Liver (tissue), 8 donors: ENCODE measurements at regions not wholly inside any gene's neighbourhood (a gene's known extent, or its start where the extent isn't known, plus 50 kb on each side); places are given as distances from the start of the nearest gene placed in this dataset.
A peak's percentile ranks its signal among the peaks of the same experiment; 100 is the strongest.

ENCODE experiments used
- DNase-seq: peaks from one replicate; pipeline ENCODE4 v3.0.0-alpha.2; 2017; ENCODE audit warnings: low spot score
- H3K27ac ChIP-seq, 2 donors: one replicate each; pipeline ENCODE4 v1.7.0; 2013; ENCODE audit warnings: inconsistent platforms in 2 of 2, low read length in 2 of 2, control low read depth in 1 of 2, low read depth in 1 of 2, mild to moderate bottlenecking in 1 of 2
- H3K27me3 ChIP-seq, 4 donors: one replicate each; pipeline versions ENCODE4 v1.6.1 to v1.7.0; 2013; ENCODE audit warnings: low read length in 3 of 4, inconsistent platforms in 1 of 4, mild to moderate bottlenecking in 1 of 4, moderate library complexity in 1 of 4; ENCODE audit not compliant: control insufficient read depth in 4 of 4, insufficient read depth in 4 of 4
- H3K36me3 ChIP-seq, 4 donors: one replicate each; pipeline versions ENCODE4 v1.6.1 to v1.7.0; 2013; ENCODE audit warnings: low read length in 3 of 4, mild to moderate bottlenecking in 3 of 4, low read depth in 1 of 4, moderate library complexity in 1 of 4; ENCODE audit not compliant: control insufficient read depth in 4 of 4, insufficient read depth in 3 of 4
- H3K4me1 ChIP-seq, 4 donors: one replicate each; pipeline versions ENCODE4 v1.6.1 to v1.7.0; 2013; ENCODE audit warnings: low read length in 3 of 4, mild to moderate bottlenecking in 3 of 4, moderate library complexity in 1 of 4; ENCODE audit not compliant: control insufficient read depth in 4 of 4, insufficient read depth in 4 of 4
- H3K4me3 ChIP-seq, 3 donors: one replicate each; pipeline versions ENCODE4 v1.6.1 to v1.7.0; 2013; ENCODE audit warnings: low read length in 3 of 3, control low read depth in 1 of 3, low read depth in 1 of 3, mild to moderate bottlenecking in 1 of 3
- H3K9ac ChIP-seq, 2 donors: one replicate each; pipeline ENCODE4 v1.7.0; 2013; ENCODE audit warnings: low read length in 2 of 2, mild to moderate bottlenecking in 2 of 2, moderate library complexity in 2 of 2, control low read depth in 1 of 2, low read depth in 1 of 2
- H3K9me3 ChIP-seq, 4 donors: one replicate each; pipeline versions ENCODE4 v1.6.1 to v1.7.0; 2013; ENCODE audit warnings: low read length in 3 of 4; ENCODE audit not compliant: control insufficient read depth in 4 of 4
- CTCF ChIP-seq: fragments of 150-350 bp; IDR thresholded peaks from 2 replicates; pipeline ENCODE4 v1.5.1; 2017; ENCODE audit warnings: improper control_type of control experiment, low read depth, low read length; ENCODE audit not compliant: missing input control
- EGR1 ChIP-seq, 2 donors: IDR thresholded peaks; 2 replicates each; pipeline ENCODE4 v1.6.1; 2016 to 2018; ENCODE audit warnings: antibody characterized with exemption in 2 of 2, low read depth in 2 of 2
- FOXA1 ChIP-seq: IDR thresholded peaks from 2 replicates; pipeline ENCODE4 v1.6.1; 2016; ENCODE audit warnings: antibody characterized with exemption
- FOXA2 ChIP-seq: IDR thresholded peaks from 2 replicates; pipeline ENCODE4 v1.6.1; 2016; ENCODE audit warnings: antibody characterized with exemption
- GABPA ChIP-seq, 2 donors: IDR thresholded peaks in 1 of 2; conservative IDR thresholded peaks in 1 of 2; 2 replicates each; pipeline ENCODE4 v1.6.1; 2016; ENCODE audit warnings: antibody characterized with exemption in 2 of 2, mild to moderate bottlenecking in 1 of 2, moderate library complexity in 1 of 2
- HNF4A ChIP-seq, 2 donors: conservative IDR thresholded peaks; 2 replicates each; pipeline ENCODE4 v1.6.1; 2016; ENCODE audit warnings: antibody characterized with exemption in 2 of 2, mild to moderate bottlenecking in 2 of 2
- HNF4G ChIP-seq: IDR thresholded peaks from 2 replicates; pipeline ENCODE4 v1.6.1; 2016; ENCODE audit warnings: antibody characterized with exemption
- NR2F2 ChIP-seq: IDR thresholded peaks from 2 replicates; pipeline ENCODE4 v1.6.1; 2016; ENCODE audit warnings: antibody characterized with exemption
- RAD21 ChIP-seq, 2 donors: IDR thresholded peaks; 2 replicates each; pipeline ENCODE4 v1.6.1; 2016; ENCODE audit warnings: antibody characterized with exemption in 2 of 2, mild to moderate bottlenecking in 2 of 2
- REST ChIP-seq: IDR thresholded peaks from 2 replicates; pipeline ENCODE4 v1.6.1; 2016; ENCODE audit warnings: antibody characterized with exemption, mild to moderate bottlenecking
- RXRA ChIP-seq, 2 donors: IDR thresholded peaks; 2 replicates each; pipeline ENCODE4 v1.6.1; 2017 to 2018; ENCODE audit warnings: antibody characterized with exemption in 2 of 2, mild to moderate bottlenecking in 1 of 2
- SP1 ChIP-seq: IDR thresholded peaks from 2 replicates; pipeline ENCODE4 v1.6.1; 2018; ENCODE audit warnings: antibody characterized with exemption, mild to moderate bottlenecking
- TAF1 ChIP-seq: conservative IDR thresholded peaks from 2 replicates; pipeline ENCODE4 v1.6.1; 2016; ENCODE audit warnings: antibody characterized with exemption, mild to moderate bottlenecking
- YY1 ChIP-seq: IDR thresholded peaks from 2 replicates; pipeline ENCODE4 v1.6.1; 2016; ENCODE audit warnings: antibody characterized with exemption, mild to moderate bottlenecking
- WGBS: extraction: QIAGEN DNeasy Blood & Tissue Kit; methylation state at CpG from one replicate; pipeline ENCODE4 v1.1.7; 2013; 5-methylcytosine and 5-hydroxymethylcytosine counted together
- TF ChIP-seq, protein P1 (sequence below): IDR thresholded peaks from 2 replicates; pipeline ENCODE4 v1.6.1; 2016; ENCODE audit warnings: antibody characterized with exemption
- TF ChIP-seq, protein P2 (sequence below): IDR thresholded peaks from 2 replicates; pipeline ENCODE4 v1.6.1; 2016; ENCODE audit warnings: antibody characterized with exemption
- donor health status: healthy.
- donor health status: healthy.
- donor health status: healthy.
- donor health status: healthy.
- donor health status: healthy.

GRCh38 chr2:217167531-217167930, 307.7 kb upstream of the TNP1 start (continued):
- TF ChIP-seq GABPA (IDR thresholded peaks at IDR 0.05 in 1 of 2, conservative IDR thresholded peaks at IDR 0.05 in 1 of 2) = no peak

DNA sequence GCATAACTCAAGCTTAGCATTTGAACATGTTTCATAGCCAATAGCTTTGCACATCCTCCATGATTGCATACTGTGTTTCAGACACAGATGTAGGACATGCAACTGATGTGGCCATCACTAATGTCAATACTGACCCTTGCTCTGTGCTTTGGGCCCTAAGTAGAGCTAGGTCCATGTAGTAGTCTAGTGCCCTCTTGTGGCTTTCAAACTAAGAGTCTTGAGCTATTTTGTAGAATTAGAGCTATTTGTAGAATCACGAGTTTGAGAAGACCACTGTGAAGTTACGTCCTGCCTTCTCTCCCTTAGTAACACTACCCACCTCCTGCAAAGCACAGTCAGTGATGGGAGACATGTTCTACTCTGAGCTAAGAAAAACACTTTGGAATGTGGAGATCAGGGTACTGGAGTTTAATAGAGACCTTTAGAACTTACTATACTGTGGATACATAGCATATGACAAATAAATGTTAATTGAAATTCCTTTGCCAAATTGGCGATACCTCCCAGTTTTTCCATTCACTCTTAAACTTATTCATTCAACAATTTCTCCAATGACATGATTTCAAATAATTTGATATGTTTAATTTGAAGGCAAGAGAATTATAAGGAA, 306.5 kb upstream of the TNP1 start:
- Histone ChIP-seq H3K4me3 (no peak overlapping the region), H3K9ac (no peak overlapping the region), H3K4me1 (no peaks in the 10 kb centered on the region), H3K36me3 (no peaks in the 10 kb centered on the region), H3K9me3 (no peaks in the 10 kb centered on the region), H3K27me3 (peaks cover 0 to 2% (median 0%) of the 10 kb centered on the region in 4 donors), H3K27ac (no peak overlapping the region)
- peak; percentile 26 to 39 for TF ChIP-seq HNF4A (conservative IDR thresholded peaks at IDR 0.05)
- TF ChIP-seq CTCF = peak; percentile 46
- TF ChIP-seq RXRA (IDR thresholded peaks at IDR 0.05) = no peak
- no peak for TF ChIP-seq SP1
- no peak for TF ChIP-seq FOXA1
- peak; percentile 77 for TF ChIP-seq FOXA2
- TF ChIP-seq RAD21 (IDR thresholded peaks at IDR 0.05) = peak; percentile 84 to 92
- no peak for TF ChIP-seq REST
- TF ChIP-seq, protein P1, sequence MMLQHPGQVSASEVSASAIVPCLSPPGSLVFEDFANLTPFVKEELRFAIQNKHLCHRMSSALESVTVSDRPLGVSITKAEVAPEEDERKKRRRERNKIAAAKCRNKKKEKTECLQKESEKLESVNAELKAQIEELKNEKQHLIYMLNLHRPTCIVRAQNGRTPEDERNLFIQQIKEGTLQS = no peak
- no peak for TF ChIP-seq EGR1 (IDR thresholded peaks at IDR 0.05; ENCODE audit: low read depth in 2 of 2)
- DNase-seq = no peak
- WGBS = 38% methylated on average over 3 of the region's 3 CpGs

- 93% methylated on average over 2 of the region's 2 CpGs for WGBS
- TF ChIP-seq RXRA (IDR thresholded peaks at IDR 0.05) = no peak
- no peak for TF ChIP-seq EGR1 (IDR thresholded peaks at IDR 0.05; ENCODE audit: low read depth in 2 of 2)
- no peak for TF ChIP-seq YY1
- TF ChIP-seq, protein P2, sequence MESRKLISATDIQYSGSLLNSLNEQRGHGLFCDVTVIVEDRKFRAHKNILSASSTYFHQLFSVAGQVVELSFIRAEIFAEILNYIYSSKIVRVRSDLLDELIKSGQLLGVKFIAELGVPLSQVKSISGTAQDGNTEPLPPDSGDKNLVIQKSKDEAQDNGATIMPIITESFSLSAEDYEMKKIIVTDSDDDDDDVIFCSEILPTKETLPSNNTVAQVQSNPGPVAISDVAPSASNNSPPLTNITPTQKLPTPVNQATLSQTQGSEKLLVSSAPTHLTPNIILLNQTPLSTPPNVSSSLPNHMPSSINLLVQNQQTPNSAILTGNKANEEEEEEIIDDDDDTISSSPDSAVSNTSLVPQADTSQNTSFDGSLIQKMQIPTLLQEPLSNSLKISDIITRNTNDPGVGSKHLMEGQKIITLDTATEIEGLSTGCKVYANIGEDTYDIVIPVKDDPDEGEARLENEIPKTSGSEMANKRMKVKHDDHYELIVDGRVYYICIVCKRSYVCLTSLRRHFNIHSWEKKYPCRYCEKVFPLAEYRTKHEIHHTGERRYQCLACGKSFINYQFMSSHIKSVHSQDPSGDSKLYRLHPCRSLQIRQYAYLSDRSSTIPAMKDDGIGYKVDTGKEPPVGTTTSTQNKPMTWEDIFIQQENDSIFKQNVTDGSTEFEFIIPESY = no peak
- TF ChIP-seq GABPA (IDR thresholded peaks at IDR 0.05 in 1 of 2, conservative IDR thresholded peaks at IDR 0.05 in 1 of 2) = no peak
- TF ChIP-seq TAF1 = no peak
- no peak for TF ChIP-seq NR2F2
- no peak for TF ChIP-seq HNF4G
- no peak for TF ChIP-seq FOXA1
- TF ChIP-seq REST = no peak
- no peak for TF ChIP-seq CTCF
These were observed 305.7 kb upstream of the TNP1 start for GRCh38 chr2:217165547-217165946.

More at GRCh38 chr2:217165547-217165946, 305.7 kb upstream of the TNP1 start:
- Histone ChIP-seq H3K4me1 (no peaks in the 10 kb centered on the region), H3K27ac (no peak overlapping the region), H3K27me3 (peaks cover 0 to 7% (median 0%) of the 10 kb centered on the region in 4 donors), H3K9ac (no peak overlapping the region), H3K4me3 (no peak overlapping the region), H3K9me3 (no peaks in the 10 kb centered on the region), H3K36me3 (no peaks in the 10 kb centered on the region)
- DNase-seq = no peak
